NCI-H1436 treated with DMSO at 0.1 percent for 48 hours (cell line): ENCODE measurements at regions not wholly inside any gene's neighbourhood (a gene's known extent, or its start where the extent isn't known, plus 50 kb on each side); places are given as distances from the start of the nearest gene placed in this dataset.
"Not testable (repeated sequence)": the region's sequence is repeated elsewhere in the genome, so short reads cannot be mapped to it uniquely, and the experiment has no call there.

Source experiments
- DNase-seq: peaks from one replicate; lab custom pipeline; 2025; lab: John Stamatoyannopoulos, UW

DNA sequence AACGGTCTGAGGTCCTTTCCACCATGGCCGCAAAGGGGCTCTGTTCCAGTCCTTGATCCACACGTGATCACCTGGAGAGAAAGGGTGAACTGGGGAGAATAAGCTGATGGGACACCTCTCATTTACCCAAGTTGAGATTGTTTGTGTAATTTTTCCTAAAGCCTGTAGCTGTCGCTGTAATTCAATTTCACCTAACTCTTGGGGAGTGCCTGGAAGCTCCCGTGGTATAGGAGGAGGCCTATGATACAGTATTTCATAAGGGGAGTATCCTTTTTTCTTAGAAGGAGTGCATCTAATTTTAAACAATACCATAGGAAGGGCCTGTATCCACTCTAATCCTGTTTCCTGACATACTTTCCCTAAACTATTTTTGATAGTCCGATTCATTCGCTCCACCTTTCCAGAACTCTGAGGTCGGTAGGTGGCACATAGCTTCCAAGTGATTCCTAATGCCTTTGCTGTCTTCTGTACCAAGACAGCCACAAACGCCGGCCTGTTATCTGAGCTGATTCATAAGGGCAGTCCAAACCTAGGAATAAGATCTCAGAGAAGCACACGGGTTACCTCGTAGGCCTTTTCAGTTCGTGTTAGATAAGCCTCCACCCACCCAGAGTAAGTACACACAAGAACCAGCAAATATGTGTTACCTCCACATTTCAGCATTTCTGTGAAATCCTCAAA lies 78.9 kb upstream of the VEPH1 start:
- DNase-seq, result not testable (repeated sequence)

DNA sequence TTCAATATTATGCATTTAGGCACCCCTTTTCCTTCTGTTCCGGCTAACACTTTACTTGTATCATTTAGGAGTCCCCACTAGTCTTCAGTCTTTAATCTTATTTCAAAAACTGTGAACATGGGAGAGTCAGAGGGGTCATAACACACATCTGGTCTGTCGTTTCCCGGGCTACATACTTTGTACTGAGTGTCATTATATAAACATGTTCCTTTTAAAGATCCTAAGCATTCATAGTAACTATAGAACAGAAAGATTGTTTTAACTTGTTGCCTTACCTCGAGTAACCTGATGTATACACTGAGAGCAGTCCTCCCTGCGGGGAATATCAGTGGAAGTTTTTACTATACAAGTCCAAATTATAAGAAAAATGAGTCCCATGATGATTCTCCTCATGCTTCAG lies 78.2 kb upstream of the VEPH1 start:
- DNase-seq, result no peak

DNA sequence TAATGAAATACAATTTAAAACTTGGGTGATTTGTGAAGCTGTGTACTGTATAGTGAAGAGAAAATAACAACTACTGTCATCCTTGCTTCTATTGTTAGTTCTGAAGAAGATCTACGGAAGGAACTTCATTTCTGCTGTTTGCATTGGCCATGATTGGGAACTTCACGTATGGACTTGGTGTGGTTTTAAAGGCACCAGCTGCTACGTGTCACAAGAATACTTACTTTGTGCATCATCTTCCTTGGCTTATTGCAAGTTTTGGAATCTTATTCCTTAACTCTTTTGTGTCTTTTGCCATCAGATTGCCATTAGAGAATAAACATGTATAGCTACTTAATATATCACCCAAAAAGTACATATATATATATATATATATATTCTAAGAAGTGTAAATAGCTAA lies 75.0 kb upstream of the VEPH1 start:
- DNase-seq, result no peak

GRCh38 chr3:157574531-157574930 lies 71.3 kb upstream of the VEPH1 start:
- no peak for DNase-seq

- no peak for DNase-seq
These were observed 70.7 kb upstream of the VEPH1 start for GRCh38 chr3:157573780-157574378.

DNA sequence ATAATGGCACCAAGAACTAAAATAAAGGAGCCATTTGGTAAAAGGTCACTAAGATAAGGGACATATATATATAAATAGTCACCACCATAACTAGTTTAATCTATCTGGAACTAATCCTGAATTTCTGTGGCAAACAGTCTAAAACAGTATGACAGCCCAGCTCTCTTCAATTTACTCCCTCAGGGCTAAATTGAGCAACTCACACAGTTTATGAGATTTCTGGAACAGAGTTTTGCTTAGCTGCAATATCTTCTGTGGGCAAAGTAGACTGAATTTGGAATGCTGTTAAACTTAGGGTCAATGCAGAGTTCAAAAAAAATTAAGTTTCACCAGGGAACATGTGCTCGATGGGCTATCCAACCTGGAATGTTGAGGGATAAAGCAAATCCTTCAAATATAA lies 70.1 kb upstream of the VEPH1 start:
- DNase-seq, result no peak

GRCh38 chr3:157572559-157573270 lies 69.5 kb upstream of the VEPH1 start:
- DNase-seq, result no peak

DNA sequence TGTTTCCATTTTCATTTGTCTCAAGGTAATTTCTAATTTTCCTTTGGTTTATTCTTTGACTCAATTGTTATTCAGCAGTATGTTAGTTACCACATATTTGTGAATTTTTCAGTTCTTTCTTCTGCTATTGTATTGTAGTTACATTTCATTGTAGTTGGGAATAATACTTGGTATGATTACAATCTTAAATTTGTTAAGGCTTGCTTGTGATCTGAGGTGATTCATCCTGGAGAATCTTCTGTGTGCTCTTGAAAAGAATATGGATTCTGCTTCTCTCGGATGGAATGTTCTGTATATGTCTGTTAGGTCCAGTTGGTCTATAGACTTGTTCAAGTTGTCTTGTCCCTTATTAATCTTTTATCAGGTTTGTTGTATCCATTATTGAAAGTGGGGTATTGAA lies 63.4 kb upstream of the VEPH1 start:
- DNase-seq, result no peak

- no peak for DNase-seq
These were observed 56.2 kb upstream of the VEPH1 start for GRCh38 chr3:157559401-157559800.
